ENCODE measurements at regions not wholly inside any gene's neighbourhood (a gene's known extent, or its start where the extent isn't known, plus 50 kb on each side); places are given as distances from the start of the nearest gene placed in this dataset.
"Not testable (repeated sequence)": the region's sequence is repeated elsewhere in the genome, so short reads cannot be mapped to it uniquely, and the experiment has no call there.

DNA sequence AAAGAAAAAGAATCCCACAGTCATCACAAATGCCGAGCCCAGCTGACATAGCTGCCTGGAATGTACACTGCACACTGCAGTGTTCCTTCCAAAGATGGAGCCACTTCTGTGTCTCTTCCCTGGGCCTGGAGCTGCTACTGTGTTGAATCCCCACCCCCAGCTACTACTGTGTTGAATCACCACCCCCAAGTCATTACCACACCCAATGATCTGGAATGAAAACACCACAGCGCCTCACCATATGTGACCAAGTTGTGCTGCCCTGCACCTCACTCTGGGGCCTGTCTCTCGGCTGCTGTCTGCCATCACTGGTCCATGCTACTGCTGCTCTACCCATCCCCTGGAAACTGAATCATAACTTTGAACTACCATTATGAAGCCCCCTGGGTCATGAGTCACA, 861.2 kb downstream of the UQCRFS1 start:
- Histone ChIP-seq H3K27ac (no peak overlapping the region), H3K4me1 (ENCODE audit: control insufficient read depth in 1 of 2, low read depth in 2 of 2) (no peaks in the 10 kb centered on the region), H3K9me3 (no peaks in the 10 kb centered on the region), H3K36me3 (no peaks in the 10 kb centered on the region), H3K4me3 (no peak overlapping the region), H3K27me3 (replicated peaks; ENCODE audit: insufficient read depth) (no peaks in the 10 kb centered on the region)
- no peak for ATAC-seq (ENCODE audit: insufficient number of reproducible peaks, low FRiP score, low read depth)
- TF ChIP-seq, protein P1, sequence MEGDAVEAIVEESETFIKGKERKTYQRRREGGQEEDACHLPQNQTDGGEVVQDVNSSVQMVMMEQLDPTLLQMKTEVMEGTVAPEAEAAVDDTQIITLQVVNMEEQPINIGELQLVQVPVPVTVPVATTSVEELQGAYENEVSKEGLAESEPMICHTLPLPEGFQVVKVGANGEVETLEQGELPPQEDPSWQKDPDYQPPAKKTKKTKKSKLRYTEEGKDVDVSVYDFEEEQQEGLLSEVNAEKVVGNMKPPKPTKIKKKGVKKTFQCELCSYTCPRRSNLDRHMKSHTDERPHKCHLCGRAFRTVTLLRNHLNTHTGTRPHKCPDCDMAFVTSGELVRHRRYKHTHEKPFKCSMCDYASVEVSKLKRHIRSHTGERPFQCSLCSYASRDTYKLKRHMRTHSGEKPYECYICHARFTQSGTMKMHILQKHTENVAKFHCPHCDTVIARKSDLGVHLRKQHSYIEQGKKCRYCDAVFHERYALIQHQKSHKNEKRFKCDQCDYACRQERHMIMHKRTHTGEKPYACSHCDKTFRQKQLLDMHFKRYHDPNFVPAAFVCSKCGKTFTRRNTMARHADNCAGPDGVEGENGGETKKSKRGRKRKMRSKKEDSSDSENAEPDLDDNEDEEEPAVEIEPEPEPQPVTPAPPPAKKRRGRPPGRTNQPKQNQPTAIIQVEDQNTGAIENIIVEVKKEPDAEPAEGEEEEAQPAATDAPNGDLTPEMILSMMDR (IDR thresholded peaks at IDR 0.05) = no peak
- DNase-seq (ENCODE audit: low spot score) = no peak

DNA sequence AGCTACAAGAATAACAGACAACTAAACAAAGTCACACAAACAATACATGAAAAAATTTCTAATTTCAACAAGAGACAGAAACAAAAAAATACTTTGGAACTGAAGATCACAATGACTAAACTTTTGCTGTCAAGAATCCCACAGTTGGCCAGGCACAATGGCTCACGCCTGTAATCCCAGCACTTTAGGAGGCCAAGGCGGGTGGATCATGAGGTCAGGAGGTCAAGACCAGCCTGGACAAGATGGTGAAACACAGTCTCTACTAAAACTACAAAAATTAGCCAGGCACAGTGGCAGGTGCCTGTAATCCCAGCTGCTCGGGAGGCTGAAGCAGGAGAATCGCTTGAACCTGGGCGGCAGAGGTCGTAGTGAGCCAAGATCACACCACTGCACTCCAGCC, 861.6 kb downstream of the UQCRFS1 start:
- ATAC-seq (ENCODE audit: insufficient number of reproducible peaks, low FRiP score, low read depth); H3K27ac ChIP-seq; H3K27me3 ChIP-seq (replicated peaks; ENCODE audit: insufficient read depth); H3K4me1 ChIP-seq (ENCODE audit: control insufficient read depth in 1 of 2, low read depth in 2 of 2); DNase-seq (ENCODE audit: low spot score); H3K9me3 ChIP-seq; H3K36me3 ChIP-seq; H3K4me3 ChIP-seq: not testable (repeated sequence)

DNA sequence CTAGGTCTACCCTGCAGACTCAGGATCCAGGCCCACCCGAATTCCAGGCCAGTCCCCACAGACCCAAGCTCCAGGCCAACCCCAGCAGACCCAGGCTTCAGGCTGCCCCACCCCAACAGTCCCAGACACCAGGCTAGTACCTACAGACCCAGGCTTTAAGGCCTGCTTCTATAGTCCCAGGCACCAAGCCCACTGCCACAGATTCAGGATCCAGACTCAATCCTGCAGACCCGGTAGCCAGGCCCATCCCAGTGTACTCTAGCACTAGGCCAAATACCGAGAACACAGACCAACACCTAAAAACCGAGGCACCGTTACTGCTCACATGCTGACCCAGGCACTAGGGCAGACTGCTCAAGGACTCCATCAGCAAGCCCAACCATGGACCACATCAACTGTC, 862.3 kb downstream of the UQCRFS1 start:
- TF ChIP-seq, protein P1 (IDR thresholded peaks at IDR 0.05) = no peak
- no peak overlapping the region for H3K4me3 ChIP-seq
- DNase-seq (ENCODE audit: low spot score) = no peak
- no peaks in the 10 kb centered on the region for H3K4me1 ChIP-seq (ENCODE audit: control insufficient read depth in 1 of 2, low read depth in 2 of 2)
- no peak overlapping the region for H3K27ac ChIP-seq
- ATAC-seq (ENCODE audit: insufficient number of reproducible peaks, low FRiP score, low read depth) = no peak
- H3K36me3 ChIP-seq = no peaks in the 10 kb centered on the region
- no peaks in the 10 kb centered on the region for H3K27me3 ChIP-seq (replicated peaks; ENCODE audit: insufficient read depth)
- H3K9me3 ChIP-seq = no peaks in the 10 kb centered on the region

DNA sequence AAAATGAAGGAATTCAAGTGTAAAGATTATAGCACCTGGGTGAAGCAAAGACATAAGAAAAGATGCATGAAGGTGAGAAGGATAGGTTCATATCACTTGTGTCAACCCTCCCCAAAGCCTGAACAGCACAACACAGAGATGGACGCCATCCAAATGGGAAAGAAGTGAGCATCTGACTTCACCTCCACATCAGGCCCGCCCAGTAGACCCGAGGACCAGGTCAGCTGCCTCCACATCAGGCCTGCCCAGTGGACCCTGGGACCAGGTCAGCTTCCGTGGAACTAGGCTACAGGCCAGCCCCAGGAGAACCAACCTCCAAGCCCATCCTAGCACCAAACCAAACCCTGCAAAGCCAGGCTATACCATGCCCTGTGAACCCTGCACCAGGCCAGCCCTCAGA, 862.9 kb downstream of the UQCRFS1 start:
- DNase-seq (ENCODE audit: low spot score) = no peak
- H3K27ac ChIP-seq = no peak overlapping the region
- H3K4me1 ChIP-seq (ENCODE audit: control insufficient read depth in 1 of 2, low read depth in 2 of 2) = no peaks in the 10 kb centered on the region
- no peaks in the 10 kb centered on the region for H3K36me3 ChIP-seq
- ATAC-seq (ENCODE audit: insufficient number of reproducible peaks, low FRiP score, low read depth) = no peak
- TF ChIP-seq, protein P1 (IDR thresholded peaks at IDR 0.05) = no peak
- no peaks in the 10 kb centered on the region for H3K9me3 ChIP-seq
- H3K4me3 ChIP-seq = no peak overlapping the region
- no peaks in the 10 kb centered on the region for H3K27me3 ChIP-seq (replicated peaks; ENCODE audit: insufficient read depth)

DNA sequence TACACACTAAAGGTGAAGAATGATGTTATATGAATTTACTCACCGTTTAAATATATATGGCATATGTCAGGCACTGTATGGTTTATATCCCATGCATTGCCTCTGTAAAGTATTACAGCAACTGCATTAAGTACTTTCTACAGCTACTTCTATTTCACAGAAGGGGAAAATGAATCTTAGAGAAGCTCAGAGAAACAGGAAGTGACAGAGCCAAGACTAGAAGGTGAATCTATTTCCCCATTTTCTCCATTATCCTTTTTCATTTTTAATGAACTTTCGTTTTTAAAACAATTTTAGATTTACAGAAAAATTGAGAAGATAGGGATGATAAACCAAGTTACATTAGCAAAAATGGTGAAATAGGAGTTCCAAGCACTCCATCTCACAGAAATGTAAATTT, 863.3 kb downstream of the UQCRFS1 start:
- Histone ChIP-seq H3K27me3 (replicated peaks; ENCODE audit: insufficient read depth) (no peaks in the 10 kb centered on the region), H3K4me3 (no peak overlapping the region), H3K4me1 (ENCODE audit: control insufficient read depth in 1 of 2, low read depth in 2 of 2) (no peaks in the 10 kb centered on the region), H3K9me3 (no peaks in the 10 kb centered on the region), H3K27ac (no peak overlapping the region), H3K36me3 (no peaks in the 10 kb centered on the region)
- DNase-seq (ENCODE audit: low spot score) (no peak), ATAC-seq (ENCODE audit: insufficient number of reproducible peaks, low FRiP score, low read depth) (no peak)
- TF ChIP-seq, protein P1 (IDR thresholded peaks at IDR 0.05) = no peak

DNA sequence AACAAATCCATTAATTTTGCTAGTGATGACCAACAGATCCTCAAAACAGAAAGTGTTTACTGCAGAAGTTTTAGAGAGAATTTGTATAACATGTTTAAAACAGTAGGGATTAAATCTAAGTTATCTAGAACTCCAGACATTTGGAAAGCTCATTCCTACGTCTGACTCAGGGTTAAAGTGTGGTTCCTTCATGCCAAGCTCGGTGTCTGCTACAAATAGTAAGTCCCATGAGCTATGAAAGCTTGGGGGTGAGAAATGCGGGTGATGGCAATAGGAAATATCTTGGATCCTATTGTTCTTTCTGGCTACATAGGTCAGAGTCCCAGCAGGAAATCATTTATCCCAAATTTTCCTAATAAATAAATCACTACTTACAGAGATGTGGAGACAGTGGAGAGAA, 867.1 kb downstream of the UQCRFS1 start:
- no peak overlapping the region for H3K27ac ChIP-seq
- H3K27me3 ChIP-seq (replicated peaks; ENCODE audit: insufficient read depth) = no peaks in the 10 kb centered on the region
- no peak overlapping the region for H3K4me3 ChIP-seq
- H3K4me1 ChIP-seq (ENCODE audit: control insufficient read depth in 1 of 2, low read depth in 2 of 2) = no peaks in the 10 kb centered on the region
- no peaks in the 10 kb centered on the region for H3K9me3 ChIP-seq
- DNase-seq (ENCODE audit: low spot score) (no peak), ATAC-seq (ENCODE audit: insufficient number of reproducible peaks, low FRiP score, low read depth) (no peak)
- TF ChIP-seq, protein P1 (IDR thresholded peaks at IDR 0.05) = no peak
- no peaks in the 10 kb centered on the region for H3K36me3 ChIP-seq
